Posterior cingulate gyrus (tissue), 11 donors: ENCODE measurements at regions not wholly inside any gene's neighbourhood (a gene's known extent, or its start where the extent isn't known, plus 50 kb on each side); places are given as distances from the start of the nearest gene placed in this dataset.

Experiments used
- DNase-seq, 10 donors: peaks; one replicate each; pipeline versions ENCODE4 v3.0.0 to v3.0.0-alpha.2; 2020 to 2021; ENCODE audit warnings: mixed read lengths in 3 of 10
- intact Hi-C: fragments of 100-400 bp; cut with DNase I; formaldehyde crosslinking; loops from one replicate; pipeline ENCODE4 v1.15.1; 2023

DNA sequence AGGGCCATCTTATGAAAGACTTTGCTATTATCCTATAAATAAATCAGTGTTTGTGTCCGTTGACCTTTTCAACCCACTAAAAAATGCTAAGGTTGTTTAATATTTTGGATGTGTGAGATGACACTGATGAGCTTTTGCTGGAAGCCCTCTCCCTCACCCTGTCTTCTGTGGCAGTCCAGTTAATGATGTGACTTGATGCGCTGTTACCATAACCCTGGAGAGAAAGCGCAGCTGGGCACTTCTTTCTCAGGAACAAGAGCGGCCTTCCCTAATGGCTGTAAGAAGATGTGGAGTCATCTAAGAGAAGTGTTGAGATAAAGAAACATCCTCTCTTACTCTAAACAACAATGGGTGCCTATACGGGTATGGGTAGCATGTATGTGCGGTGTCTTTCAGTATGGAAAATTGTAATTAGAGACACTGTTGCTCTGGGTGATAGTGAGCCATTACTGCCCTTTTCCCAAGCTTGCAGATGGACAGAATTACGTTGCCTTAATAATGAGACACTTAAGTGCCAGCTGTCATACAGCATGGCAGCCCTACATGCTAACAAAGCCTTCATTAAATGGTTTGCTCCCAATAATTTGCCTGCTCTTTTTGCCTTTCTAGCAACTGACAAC lies 165.6 kb upstream of the NABP1 start:
- intact Hi-C loops, result no loop called here
- DNase-seq, result no peak

DNA sequence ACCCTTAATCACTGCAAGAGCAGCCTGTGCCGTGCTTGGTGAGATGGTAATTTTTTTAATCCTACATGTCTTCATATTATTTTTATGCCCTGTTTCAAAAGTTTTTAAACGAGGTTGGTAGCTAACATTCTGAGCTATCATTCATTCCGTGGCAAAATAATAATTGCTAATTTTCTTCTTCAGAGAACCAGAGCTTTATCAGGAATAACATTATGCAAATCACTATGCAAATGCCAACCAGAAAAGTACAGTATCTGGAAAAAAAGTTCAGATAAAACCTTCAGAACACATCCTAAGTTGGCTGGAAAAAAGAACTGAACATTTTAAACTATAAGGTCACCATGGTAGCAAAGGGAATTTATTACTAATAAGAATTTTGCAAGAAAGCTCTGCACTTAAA lies 165.1 kb upstream of the NABP1 start:
- intact Hi-C loops, result no loop called here

DNA sequence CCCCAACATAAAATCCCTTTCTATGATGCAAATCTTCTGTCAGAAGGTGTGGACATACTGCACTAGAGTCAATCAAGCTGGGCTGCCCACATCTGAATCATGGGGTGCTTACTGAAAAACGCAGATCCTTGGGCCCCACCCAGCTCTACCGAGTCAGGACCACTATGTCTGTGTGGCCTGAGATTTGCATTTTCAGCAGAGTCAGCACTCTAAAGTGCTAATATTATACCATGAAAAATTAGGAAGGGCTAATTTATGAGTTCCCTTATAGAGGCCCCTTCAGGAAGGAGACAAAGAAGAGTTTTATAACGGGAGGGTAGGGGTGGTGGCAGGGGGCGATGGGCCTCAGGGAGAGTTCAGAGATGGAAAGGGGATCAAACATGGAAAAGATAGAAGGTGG lies 163.3 kb upstream of the NABP1 start:
- intact Hi-C loops, result no loop called here
- DNase-seq, result no peak

More for the DNA sequence above, 165.1 kb upstream of the NABP1 start:
- no peak for DNase-seq

DNA sequence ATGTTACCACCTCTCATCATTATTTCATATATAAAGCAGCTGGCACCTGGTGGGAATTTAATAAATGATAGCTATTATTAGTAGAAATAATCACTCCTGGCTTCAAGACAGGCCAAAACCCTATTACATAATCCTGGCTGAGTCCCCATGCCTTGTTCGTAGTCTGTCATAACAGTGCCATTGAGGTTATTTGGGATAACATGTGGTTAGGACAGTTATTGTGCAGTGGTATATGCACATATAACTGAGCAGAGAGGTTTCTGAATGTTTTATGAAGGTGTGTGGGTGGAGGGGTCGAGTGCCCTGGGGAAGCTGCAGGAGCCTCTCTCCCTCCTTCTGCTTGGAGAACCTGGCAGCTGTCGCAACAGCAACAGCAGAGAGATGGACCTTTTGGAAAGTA lies 162.4 kb upstream of the NABP1 start:
- no peak for DNase-seq
- intact Hi-C loops, result no loop called here

DNA sequence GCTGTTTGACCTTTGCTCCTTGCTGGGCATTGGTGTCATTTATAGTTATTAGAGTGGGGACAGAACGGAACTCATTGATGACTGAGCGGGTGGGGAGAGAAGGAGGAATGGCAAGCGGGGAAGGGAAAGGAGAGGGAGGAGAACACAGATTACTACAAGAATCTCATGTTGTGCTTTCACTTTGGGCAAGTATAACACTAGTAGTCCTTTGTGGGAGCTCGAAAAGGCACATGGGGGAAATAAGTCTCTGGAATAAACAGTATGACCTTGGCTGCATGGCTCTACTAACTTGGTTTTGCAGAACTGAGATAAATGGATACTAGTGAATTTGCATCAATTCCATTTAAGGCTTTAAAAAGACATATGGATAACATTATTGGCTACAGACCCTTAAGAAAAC lies 161.7 kb upstream of the NABP1 start:
- no peak for DNase-seq
- intact Hi-C loops, result no loop called here

DNA sequence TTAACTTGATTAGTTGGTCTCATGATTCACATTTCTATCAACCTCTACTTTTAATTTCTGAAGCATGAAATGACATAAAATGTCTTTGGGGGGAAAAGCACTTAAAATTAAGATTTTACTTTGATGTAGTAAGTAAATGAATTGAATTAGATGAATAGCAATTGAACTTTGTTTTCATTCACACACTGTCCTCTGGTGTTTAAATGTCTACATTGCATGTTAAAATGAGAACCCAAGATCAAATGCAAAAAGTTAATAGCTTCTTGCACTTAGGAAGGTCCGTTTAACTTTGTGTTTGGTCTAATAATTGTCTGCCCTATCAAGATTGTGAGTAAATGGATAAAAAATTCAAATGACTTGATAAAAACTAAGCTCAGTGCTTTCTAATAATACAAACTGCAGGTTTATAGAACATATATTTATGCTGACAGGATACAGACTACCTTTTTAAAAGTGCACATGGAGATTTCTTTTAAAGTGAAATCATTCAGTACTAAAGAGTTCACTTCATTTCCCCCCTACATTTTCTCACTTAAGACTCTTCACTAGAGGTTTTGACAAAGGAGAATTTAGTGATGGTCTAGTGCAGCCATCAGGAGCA lies 156.2 kb upstream of the NABP1 start:
- DNase-seq, result no peak
- intact Hi-C loops, result loop anchor here (1.0 kb wide), 1 partner anchor 356 kb away; no protein-coding TSS in a partner anchor

DNA sequence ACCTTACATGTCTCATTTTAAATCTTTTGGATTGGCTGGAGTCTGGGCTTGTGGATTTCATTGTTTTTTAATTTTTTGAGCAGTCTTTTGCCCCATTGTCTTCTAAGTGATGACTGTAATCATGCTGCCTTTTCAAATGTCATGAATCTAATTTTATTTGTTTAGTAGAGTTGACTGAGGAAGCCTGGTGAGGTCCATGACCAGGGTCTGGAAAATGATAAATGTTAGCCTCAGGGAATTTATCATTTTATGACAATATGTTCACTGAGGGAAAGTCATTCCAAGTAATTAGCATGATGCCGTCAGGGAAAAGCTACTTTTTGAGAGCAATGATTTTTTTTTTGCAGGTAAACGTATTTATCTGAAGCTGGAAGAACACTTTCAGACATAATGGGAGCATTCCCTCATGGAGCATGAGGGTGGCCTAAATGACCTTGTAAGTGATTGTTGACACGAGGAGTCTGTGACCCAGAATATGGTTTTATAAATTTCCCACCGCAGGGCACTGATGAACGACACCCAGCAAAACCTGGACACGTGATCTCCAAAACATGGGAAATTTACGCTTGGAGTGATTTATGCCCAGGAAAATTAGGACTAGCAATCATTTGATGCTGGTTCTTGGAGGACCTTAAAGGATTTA lies 155.3 kb upstream of the NABP1 start:
- no peak for DNase-seq
- intact Hi-C loops, result no loop called here

DNA sequence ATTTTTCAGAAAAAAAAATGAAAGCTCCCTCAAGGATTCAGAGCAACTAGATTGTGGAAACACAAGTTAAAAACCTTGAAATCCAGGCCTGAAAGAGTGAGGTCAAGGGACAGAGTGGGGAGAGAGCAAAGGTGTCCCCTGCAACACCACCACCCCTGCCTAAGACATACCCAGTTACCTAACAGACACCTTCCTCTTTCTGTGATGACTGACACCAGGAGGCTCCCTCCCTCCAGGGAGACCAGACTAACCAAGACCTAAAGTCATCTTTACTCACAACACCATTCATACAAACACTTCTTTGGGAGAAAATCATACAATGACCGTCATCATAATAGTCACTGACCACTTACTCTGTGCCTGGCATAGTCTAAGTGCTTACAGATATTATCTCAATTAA lies 151.8 kb upstream of the NABP1 start:
- no peak for DNase-seq
- intact Hi-C loops, result no loop called here

DNA sequence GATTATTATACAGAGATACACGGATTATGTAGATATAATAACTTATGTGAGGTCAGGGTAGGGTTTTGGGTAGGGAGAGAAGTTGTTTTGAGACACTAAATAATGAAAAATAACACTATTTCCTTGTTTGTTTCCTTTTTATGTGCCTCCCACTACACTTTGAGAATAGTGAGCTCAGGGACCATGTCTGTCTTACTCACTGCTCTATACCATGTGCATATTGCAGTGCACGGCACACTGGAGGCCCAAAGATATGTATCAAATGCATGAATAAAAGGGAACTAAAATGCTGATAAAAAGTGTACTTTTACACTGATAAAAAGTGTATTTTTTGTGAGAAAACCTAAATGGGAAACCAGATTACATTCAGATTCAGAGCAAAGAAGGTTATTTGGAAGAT lies 151.4 kb upstream of the NABP1 start:
- intact Hi-C loops, result no loop called here
- DNase-seq, result no peak

DNA sequence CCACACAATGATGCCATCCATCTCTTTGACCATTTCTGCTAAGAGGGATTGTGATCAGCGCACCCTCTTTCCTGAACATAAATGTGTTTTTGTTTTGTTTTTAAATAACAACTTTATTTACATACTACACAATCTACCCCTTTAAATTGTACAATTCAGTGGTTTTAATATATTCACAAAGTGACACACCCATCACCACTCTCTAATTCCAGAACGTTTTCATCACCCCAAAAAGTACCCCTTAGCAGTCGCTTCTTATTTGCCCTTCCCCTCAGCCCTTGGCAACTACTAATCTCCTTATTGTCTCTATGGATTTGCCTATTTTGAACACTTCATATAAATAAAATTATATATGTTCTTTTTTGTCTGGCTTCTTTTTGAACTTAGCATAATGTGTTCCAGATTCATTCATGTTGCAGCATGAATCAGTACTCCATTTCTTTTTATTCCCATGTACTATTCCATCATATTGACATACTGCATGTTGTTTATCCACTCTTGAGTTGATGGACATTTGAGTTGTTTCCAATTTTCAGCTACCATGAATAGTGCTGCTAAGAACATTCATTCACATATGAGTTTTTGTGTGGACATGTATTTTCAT lies 150.9 kb upstream of the NABP1 start:
- intact Hi-C loops, result no loop called here
- no peak for DNase-seq

DNA sequence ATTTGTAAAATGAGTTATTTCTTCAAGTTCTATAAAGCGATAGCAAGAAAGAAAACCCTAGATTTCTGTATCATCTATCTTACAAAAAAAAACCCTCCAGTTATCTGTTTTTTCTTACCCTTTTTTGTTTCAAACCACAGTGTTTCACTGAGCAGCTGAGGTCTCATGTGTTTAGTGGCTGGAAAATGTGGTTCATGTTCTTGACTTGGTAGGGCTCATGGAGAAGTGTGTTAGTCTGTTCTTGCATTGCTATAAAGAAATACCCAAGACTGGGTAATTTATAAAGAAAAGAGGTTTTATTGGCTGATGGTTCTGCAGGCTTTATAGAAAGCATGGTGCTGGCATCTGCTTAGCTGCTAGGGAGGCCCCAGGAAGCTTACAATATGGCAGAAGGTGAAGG lies 147.3 kb upstream of the NABP1 start:
- DNase-seq, result no peak
- intact Hi-C loops, result no loop called here

DNA sequence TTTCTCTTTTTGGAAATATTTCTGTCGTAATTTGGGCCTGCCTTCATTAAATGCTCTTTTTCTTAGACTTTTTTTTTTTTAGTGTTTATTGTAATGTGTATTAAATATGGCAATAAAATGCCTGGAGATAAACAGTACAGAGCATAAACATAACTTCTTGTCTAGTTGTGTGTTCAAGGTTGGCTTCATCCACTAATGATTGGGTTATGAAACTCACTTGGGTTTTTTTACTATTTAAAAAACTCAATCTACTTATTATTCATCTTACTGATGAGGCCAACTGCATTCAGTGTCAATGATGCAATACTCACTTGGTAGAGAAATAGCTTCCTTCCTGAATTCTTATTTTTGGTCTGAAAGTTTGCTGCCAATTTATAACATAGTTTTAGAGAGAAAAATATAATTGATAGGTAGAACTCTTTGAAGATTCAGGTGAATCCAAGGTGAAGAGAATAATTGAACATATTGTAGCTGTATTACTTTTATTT lies 144.2 kb upstream of the NABP1 start:
- intact Hi-C loops, result no loop called here

DNA sequence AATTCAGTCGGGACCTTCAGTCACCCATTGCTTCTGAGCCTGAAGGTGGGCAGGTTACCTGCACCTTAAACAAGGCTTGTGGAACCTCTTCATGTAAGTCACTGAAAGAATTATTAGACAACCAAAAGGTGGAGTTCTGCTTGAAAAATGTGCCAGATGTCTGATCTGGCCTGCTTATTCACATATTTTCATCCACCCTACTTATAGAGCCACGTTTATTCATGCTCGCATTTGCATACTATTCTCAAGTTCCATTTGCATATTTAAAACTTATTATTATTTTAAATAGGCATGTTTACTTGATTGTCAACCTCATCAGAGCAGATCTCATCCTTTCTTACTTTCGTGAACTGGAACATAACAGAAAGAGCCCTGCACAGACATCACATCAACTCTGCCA lies 140.0 kb upstream of the NABP1 start:
- no peak for DNase-seq
- intact Hi-C loops, result no loop called here

More for the DNA sequence above, 144.2 kb upstream of the NABP1 start:
- DNase-seq, result no peak

DNA sequence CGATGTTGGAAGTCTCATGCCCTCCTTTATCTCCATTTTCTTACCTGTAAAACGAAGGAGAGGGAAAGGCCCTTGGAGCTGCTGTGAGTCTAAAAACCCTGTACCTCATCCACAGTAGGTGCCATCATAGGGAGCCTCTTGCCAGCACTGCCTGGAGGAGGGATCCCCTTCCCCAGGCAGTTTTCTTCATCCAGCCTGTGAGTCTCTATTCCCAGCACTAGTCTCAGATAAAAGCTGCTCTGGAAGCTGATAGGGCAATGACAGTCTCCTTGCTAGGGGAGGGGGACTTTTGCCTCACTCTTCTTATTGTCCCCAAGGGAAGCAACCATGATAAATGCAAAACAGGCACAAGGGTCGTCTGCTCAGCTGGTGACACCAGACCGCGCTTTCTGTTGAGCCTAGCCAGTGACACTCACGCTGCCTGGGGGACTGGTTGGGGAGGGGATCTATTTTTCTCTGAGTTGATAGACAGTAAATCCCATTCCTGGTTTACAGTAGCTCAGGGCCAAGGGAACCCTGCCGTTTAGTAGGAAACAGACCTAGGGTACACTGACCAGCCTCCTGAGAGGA lies 139.5 kb upstream of the NABP1 start:
- DNase-seq, result no peak
- intact Hi-C loops, result no loop called here

DNA sequence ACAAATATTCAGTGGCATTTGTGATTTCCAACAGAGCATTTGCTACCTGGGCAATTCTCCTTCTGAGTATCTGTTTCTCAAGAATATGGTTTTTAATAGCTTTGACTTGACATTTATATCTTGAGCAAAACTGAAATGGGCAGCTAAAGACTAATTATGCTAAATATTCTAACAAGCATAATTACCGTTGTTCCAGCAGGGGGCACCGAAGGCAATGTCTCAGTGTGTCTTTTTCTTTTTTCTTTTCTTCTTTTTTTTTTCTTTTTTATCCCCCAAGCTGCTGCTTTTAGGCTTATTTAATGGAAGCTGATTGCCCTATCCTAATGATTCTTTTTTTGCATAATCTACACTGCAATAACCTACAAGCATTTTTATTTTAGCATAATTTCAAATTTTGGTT lies 138.9 kb upstream of the NABP1 start:
- no peak for DNase-seq
- intact Hi-C loops, result no loop called here

DNA sequence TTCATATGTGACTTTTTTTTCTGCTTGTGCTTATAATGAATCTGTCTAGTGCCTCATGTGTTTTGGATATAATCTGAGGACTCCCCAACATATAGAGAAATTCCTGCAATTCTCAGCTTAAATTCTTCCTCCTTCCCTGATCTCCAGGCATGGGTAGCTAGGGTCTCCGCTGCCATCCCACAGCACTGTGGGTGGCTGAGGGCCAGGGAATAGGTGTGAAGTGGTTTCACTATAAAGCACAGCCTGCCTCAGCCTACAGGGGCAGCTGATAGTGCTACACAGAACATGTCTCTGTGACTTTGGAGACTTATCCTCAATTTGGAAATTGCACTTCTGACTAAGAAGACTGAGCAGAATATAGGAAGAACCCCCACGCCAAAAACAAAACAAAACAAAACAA lies 137.3 kb upstream of the NABP1 start:
- DNase-seq, result no peak
- intact Hi-C loops, result no loop called here

DNA sequence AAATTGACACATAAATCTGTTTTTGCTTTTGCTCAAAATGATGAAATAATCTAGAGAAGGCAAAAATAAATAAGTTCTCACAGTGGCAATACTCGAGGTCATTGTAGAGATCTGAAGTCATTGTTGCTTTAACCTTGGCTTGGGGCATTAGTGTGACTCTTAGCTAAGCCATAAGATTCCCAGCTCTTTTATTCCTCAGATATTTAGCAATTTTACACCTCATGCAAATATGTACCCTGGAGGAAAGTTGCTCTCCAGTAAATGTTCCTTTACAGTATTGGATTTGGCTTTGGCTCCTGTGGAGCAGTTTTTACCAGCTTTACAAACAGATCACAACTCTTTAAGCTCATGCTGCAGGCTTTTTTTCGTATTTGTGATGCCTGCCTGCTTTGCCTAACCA lies 134.2 kb upstream of the NABP1 start:
- DNase-seq, result no peak
- intact Hi-C loops, result no loop called here

DNA sequence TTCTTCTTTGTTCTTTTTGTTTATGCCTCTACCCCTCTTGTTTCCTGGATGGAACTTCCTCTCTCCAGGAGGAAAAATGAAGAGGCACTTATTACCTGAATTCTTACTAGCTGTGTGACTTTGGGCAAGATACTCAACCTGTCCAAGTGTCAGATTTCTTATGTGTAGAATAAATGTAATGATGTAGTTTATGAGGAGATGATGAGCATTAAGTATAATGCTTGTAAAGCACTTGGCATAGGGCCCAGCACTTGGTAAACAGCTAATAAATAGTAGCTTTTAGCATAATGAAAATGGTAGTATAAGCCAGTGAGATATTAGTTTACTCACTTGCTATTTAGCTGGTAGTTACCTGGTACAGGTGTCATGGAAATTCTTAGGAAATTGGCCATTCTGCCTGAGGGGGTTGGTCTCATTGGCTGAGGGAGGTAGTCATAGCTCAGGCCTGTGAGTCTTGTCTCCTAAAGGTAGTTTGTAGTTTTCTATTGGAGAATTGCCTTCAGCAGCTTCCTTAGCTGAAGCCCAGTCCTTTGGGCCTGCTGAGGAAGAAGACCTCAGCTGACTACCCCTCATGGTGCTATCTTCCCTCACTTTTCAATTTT lies 133.4 kb upstream of the NABP1 start:
- intact Hi-C loops, result no loop called here
- no peak for DNase-seq

DNA sequence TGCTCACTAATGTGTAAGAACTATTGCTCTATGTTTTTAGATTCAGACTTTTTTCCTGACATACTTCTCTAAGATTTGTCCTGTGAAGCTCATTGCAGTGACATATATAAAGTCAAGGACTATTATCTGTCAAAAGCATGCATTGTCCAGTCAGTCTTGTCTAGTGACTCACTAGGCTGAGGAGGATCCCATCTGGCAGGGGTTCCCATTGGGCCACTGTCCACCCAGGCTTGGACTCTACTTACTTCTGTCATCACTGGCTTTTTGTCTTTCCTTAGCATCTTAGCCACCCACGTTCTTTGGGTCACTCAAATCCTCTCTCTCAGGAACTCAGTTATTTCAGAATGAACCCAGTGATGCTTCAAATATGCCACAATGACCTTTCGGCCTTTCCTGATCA lies 132.6 kb upstream of the NABP1 start:
- no peak for DNase-seq
- intact Hi-C loops, result no loop called here

DNA sequence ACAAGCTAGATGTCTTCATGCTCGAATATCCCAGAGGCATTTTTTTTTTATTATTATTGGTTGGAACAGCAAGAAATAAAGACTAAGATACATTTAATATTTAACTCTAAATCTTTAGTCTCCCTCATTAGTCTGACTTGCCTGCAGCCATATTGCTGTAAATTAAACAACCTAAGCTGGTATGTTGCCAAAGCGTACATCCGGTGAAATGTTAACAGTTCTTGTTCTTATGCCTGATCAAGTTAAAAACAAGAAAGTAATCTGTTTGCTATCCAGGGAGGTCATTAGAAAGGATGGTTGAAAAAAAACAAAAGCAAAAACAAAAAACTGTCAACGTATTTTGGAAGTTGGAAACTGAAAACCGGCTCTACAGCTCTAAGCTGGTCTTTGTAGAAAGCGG lies 125.9 kb upstream of the NABP1 start:
- intact Hi-C loops, result no loop called here
- no peak for DNase-seq

DNA sequence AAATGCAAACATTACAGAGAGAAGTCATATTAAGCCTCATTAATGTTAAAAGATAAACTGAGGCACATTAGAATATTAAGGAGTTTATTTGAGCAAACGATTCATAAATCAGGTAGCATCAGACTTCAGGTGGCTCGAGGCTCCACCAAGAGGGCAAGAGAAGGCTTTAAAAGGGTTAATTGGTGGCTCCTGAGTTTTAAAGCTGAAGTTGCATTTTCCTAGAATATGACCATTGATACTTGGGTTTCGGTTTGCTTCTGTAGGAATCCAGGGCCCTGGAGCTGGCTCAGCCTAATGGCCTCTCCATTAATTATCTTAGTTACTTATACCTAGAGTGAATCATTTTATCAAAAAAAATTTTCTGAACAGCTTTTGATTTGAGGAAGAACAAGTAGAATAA lies 123.7 kb upstream of the NABP1 start:
- DNase-seq, result no peak
- intact Hi-C loops, result no loop called here
